A673 (cell line): ENCODE measurements at regions not wholly inside any gene's neighbourhood (a gene's known extent, or its start where the extent isn't known, plus 50 kb on each side); places are given as distances from the start of the nearest gene placed in this dataset.

Experiments
- CTCF ChIP-seq: fragments of 300-800, 200-600 bp; sonication (generic); conservative IDR thresholded peaks from 2 replicates; pipeline ENCODE4 v1.5.1; 2017; ENCODE audit warnings: low read depth, mild to moderate bottlenecking, antibody characterized with exemption, low read length, moderate library complexity, mixed read lengths
- EZH2 ChIP-seq: fragments of 200-600 bp; sonication (generic); IDR thresholded peaks from 2 replicates; pipeline ENCODE4 v1.6.1; 2017; ENCODE audit warnings: borderline replicate concordance, low read depth, mild to moderate bottlenecking, mixed read lengths, antibody characterized with exemption, low read length; ENCODE audit not compliant: poor library complexity, severe bottlenecking

- TF ChIP-seq CTCF (no peak), EZH2 (no peak)
These were observed 390.4 kb downstream of the TGFB2 start for GRCh38 chr1:218735436-218736032.
